ENCODE measurements at regions not wholly inside any gene's neighbourhood (a gene's known extent, or its start where the extent isn't known, plus 50 kb on each side); places are given as distances from the start of the nearest gene placed in this dataset.

GRCh38 chr7:108634036-108634435 lies 64.4 kb downstream of the DNAJB9 start:
- Histone ChIP-seq H3K27ac (ENCODE audit: insufficient read depth, low read length) (no peak overlapping the region), H3K27me3 (ENCODE audit: control insufficient read depth, insufficient read depth, low read length) (no peaks in the 10 kb centered on the region), H3K79me2 (ENCODE audit: control insufficient read depth, insufficient read depth, low read length) (no peaks in the 10 kb centered on the region), H3K9ac (ENCODE audit: insufficient read depth, low read length) (no peak overlapping the region), H4K20me1 (ENCODE audit: control insufficient read depth, extremely low read depth, insufficient read depth, low read length) (no peaks in the 10 kb centered on the region), H3K9me3 (ENCODE audit: control insufficient read depth, insufficient read depth, low read depth, low read length) (no peaks in the 10 kb centered on the region), H3K36me3 (ENCODE audit: control insufficient read depth, insufficient read depth, low read length) (no peaks in the 10 kb centered on the region), H2AFZ (ENCODE audit: low read length) (no peak overlapping the region), H3K4me3 (replicated peaks in 1 of 4; ENCODE audit: control extremely low read depth in 1 of 4, insufficient read depth in 1 of 4, low read depth in 3 of 4, low read length in 4 of 4) (no peak overlapping the region), H3K4me1 (ENCODE audit: control insufficient read depth, extremely low read depth, insufficient read depth, low read length) (no peaks in the 10 kb centered on the region), H3K4me2 (ENCODE audit: extremely low read depth, insufficient read depth, low read length) (no peak overlapping the region)
- DNase-seq (ENCODE audit: low read depth in 2 of 2) = peak in 1 of 2 donors; percentile 26
- TF ChIP-seq EZH2 (IDR thresholded peaks at IDR 0.05; ENCODE audit: low read length, missing control alignments) = no peak
- TF ChIP-seq CTCF (conservative IDR thresholded peaks at IDR 0.05 in 1 of 2, IDR thresholded peaks at IDR 0.05 in 1 of 2; ENCODE audit: low read depth in 1 of 2, low read length in 2 of 2) = no peak

GRCh38 chr7:108634535-108634934 lies 64.9 kb downstream of the DNAJB9 start:
- Histone ChIP-seq H4K20me1 (ENCODE audit: control insufficient read depth, extremely low read depth, insufficient read depth, low read length) (no peaks in the 10 kb centered on the region), H3K27ac (ENCODE audit: insufficient read depth, low read length) (no peak overlapping the region), H3K36me3 (ENCODE audit: control insufficient read depth, insufficient read depth, low read length) (no peaks in the 10 kb centered on the region), H3K27me3 (ENCODE audit: control insufficient read depth, insufficient read depth, low read length) (no peaks in the 10 kb centered on the region), H3K4me2 (ENCODE audit: extremely low read depth, insufficient read depth, low read length) (no peak overlapping the region), H2AFZ (ENCODE audit: low read length) (no peak overlapping the region), H3K9me3 (ENCODE audit: control insufficient read depth, insufficient read depth, low read depth, low read length) (no peaks in the 10 kb centered on the region), H3K9ac (ENCODE audit: insufficient read depth, low read length) (no peak overlapping the region), H3K4me1 (ENCODE audit: control insufficient read depth, extremely low read depth, insufficient read depth, low read length) (no peaks in the 10 kb centered on the region), H3K4me3 (replicated peaks in 1 of 4; ENCODE audit: control extremely low read depth in 1 of 4, insufficient read depth in 1 of 4, low read depth in 3 of 4, low read length in 4 of 4) (no peak overlapping the region), H3K79me2 (ENCODE audit: control insufficient read depth, insufficient read depth, low read length) (no peaks in the 10 kb centered on the region)
- no peak for TF ChIP-seq EZH2 (IDR thresholded peaks at IDR 0.05; ENCODE audit: low read length, missing control alignments)
- TF ChIP-seq CTCF (conservative IDR thresholded peaks at IDR 0.05 in 1 of 2, IDR thresholded peaks at IDR 0.05 in 1 of 2; ENCODE audit: low read depth in 1 of 2, low read length in 2 of 2) = no peak
- DNase-seq (ENCODE audit: low read depth in 2 of 2) = no peak

- Histone ChIP-seq H3K4me3 (replicated peaks in 1 of 4; ENCODE audit: control extremely low read depth in 1 of 4, insufficient read depth in 1 of 4, low read depth in 3 of 4, low read length in 4 of 4) (no peak overlapping the region), H3K9ac (ENCODE audit: insufficient read depth, low read length) (no peak overlapping the region), H3K36me3 (ENCODE audit: control insufficient read depth, insufficient read depth, low read length) (no peaks in the 10 kb centered on the region), H3K4me2 (ENCODE audit: extremely low read depth, insufficient read depth, low read length) (no peak overlapping the region), H2AFZ (ENCODE audit: low read length) (no peak overlapping the region), H3K4me1 (ENCODE audit: control insufficient read depth, extremely low read depth, insufficient read depth, low read length) (no peaks in the 10 kb centered on the region), H3K27me3 (ENCODE audit: control insufficient read depth, insufficient read depth, low read length) (no peaks in the 10 kb centered on the region), H3K79me2 (ENCODE audit: control insufficient read depth, insufficient read depth, low read length) (no peaks in the 10 kb centered on the region), H4K20me1 (ENCODE audit: control insufficient read depth, extremely low read depth, insufficient read depth, low read length) (no peaks in the 10 kb centered on the region), H3K27ac (ENCODE audit: insufficient read depth, low read length) (no peak overlapping the region), H3K9me3 (ENCODE audit: control insufficient read depth, insufficient read depth, low read depth, low read length) (no peaks in the 10 kb centered on the region)
- DNase-seq (ENCODE audit: low read depth in 2 of 2) = no peak
- TF ChIP-seq EZH2 (IDR thresholded peaks at IDR 0.05; ENCODE audit: low read length, missing control alignments) (no peak), CTCF (conservative IDR thresholded peaks at IDR 0.05 in 1 of 2, IDR thresholded peaks at IDR 0.05 in 1 of 2; ENCODE audit: low read depth in 1 of 2, low read length in 2 of 2) (no peak)
Observed at GRCh38 chr7:108637049-108637621, 67.5 kb downstream of the DNAJB9 start.

Data from fibroblast of lung (primary cell).